ENCODE measurements at regions not wholly inside any gene's neighbourhood (a gene's known extent, or its start where the extent isn't known, plus 50 kb on each side); places are given as distances from the start of the nearest gene placed in this dataset.

DNA sequence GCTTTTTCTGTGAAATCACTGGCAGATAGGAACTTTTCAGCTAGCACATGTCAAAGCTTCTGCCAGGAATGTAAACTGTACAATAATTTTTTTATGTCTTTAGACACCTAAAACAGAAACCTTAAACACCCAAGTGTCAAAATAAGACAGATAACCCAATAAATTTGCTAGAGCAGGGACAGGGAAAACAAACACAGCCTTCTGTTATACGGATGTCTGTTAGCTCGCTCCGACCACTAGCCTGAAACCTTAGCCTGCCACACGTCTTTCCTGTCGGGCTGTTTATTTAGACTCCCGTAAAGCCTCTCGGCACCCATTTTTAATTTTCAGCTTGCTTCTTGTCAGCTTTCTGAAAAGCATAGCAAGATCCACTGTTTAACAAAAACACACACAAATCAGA, 355.4 kb upstream of the SLC24A2 start:
- TF ChIP-seq, protein P1, sequence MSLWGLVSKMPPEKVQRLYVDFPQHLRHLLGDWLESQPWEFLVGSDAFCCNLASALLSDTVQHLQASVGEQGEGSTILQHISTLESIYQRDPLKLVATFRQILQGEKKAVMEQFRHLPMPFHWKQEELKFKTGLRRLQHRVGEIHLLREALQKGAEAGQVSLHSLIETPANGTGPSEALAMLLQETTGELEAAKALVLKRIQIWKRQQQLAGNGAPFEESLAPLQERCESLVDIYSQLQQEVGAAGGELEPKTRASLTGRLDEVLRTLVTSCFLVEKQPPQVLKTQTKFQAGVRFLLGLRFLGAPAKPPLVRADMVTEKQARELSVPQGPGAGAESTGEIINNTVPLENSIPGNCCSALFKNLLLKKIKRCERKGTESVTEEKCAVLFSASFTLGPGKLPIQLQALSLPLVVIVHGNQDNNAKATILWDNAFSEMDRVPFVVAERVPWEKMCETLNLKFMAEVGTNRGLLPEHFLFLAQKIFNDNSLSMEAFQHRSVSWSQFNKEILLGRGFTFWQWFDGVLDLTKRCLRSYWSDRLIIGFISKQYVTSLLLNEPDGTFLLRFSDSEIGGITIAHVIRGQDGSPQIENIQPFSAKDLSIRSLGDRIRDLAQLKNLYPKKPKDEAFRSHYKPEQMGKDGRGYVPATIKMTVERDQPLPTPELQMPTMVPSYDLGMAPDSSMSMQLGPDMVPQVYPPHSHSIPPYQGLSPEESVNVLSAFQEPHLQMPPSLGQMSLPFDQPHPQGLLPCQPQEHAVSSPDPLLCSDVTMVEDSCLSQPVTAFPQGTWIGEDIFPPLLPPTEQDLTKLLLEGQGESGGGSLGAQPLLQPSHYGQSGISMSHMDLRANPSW (CRISPR knock-in tag; IDR thresholded peaks at IDR 0.05): no peak
- TF ChIP-seq KDM5B (IDR thresholded peaks at IDR 0.05; ENCODE audit: insufficient replicate concordance, low read depth, low read length) (no peak), SOX6 (IDR thresholded peaks at IDR 0.05) (no peak), ZFP36 (IDR thresholded peaks at IDR 0.05; ENCODE audit: low read depth, low read length, partially characterized antibody) (no peak), RBBP5 (IDR thresholded peaks at IDR 0.05; ENCODE audit: borderline replicate concordance, insufficient read depth, low read length, poor library complexity, severe bottlenecking) (no peak), EZH2 (IDR thresholded peaks at IDR 0.05; ENCODE audit: borderline replicate concordance, low read depth, low read length) (no peak), ARHGAP35 (IDR thresholded peaks at IDR 0.05; ENCODE audit: partially characterized antibody) (no peak), NBN (IDR thresholded peaks at IDR 0.05; ENCODE audit: low read depth) (no peak), ZBTB33 (CRISPR knock-in tag; IDR thresholded peaks at IDR 0.05) (no peak)
- TF ChIP-seq, protein P2, sequence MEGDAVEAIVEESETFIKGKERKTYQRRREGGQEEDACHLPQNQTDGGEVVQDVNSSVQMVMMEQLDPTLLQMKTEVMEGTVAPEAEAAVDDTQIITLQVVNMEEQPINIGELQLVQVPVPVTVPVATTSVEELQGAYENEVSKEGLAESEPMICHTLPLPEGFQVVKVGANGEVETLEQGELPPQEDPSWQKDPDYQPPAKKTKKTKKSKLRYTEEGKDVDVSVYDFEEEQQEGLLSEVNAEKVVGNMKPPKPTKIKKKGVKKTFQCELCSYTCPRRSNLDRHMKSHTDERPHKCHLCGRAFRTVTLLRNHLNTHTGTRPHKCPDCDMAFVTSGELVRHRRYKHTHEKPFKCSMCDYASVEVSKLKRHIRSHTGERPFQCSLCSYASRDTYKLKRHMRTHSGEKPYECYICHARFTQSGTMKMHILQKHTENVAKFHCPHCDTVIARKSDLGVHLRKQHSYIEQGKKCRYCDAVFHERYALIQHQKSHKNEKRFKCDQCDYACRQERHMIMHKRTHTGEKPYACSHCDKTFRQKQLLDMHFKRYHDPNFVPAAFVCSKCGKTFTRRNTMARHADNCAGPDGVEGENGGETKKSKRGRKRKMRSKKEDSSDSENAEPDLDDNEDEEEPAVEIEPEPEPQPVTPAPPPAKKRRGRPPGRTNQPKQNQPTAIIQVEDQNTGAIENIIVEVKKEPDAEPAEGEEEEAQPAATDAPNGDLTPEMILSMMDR (IDR thresholded peaks at IDR 0.05 in 2 of 3, conservative IDR thresholded peaks at IDR 0.05 in 1 of 3; ENCODE audit: insufficient read depth in 2 of 3, low read depth in 1 of 3, low read length in 3 of 3): no peak
- TF ChIP-seq, protein P3, sequence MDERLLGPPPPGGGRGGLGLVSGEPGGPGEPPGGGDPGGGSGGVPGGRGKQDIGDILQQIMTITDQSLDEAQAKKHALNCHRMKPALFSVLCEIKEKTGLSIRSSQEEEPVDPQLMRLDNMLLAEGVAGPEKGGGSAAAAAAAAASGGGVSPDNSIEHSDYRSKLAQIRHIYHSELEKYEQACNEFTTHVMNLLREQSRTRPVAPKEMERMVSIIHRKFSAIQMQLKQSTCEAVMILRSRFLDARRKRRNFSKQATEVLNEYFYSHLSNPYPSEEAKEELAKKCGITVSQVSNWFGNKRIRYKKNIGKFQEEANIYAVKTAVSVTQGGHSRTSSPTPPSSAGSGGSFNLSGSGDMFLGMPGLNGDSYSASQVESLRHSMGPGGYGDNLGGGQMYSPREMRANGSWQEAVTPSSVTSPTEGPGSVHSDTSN (CRISPR knock-in tag; IDR thresholded peaks at IDR 0.05; ENCODE audit: low read depth): no peak
- TF ChIP-seq, protein P3 (tag; conservative IDR thresholded peaks at IDR 0.05; ENCODE audit: low read depth): no peak
